HEK293 (cell line): ENCODE measurements at regions not wholly inside any gene's neighbourhood (a gene's known extent, or its start where the extent isn't known, plus 50 kb on each side); places are given as distances from the start of the nearest gene placed in this dataset.

ENCODE experiments used
- CTCF ChIA-PET: fragments of 350-600 bp; formaldehyde crosslinking; extraction: SDS; loops from one replicate; lab custom pipeline; 2021; ENCODE audit warnings: antibody characterized with exemption; lab: Yijun Ruan, JAX
- POLR2A ChIA-PET: fragments of 300-600 bp; formaldehyde crosslinking; extraction: SDS; loops from one replicate; lab custom pipeline; 2020; ENCODE audit warnings: antibody characterized with exemption, inconsistent platforms; lab: Yijun Ruan, JAX
- H3K27ac ChIP-seq: fragments of 200-500 bp; sonication (Bioruptor generic); 2 replicates; pipeline ENCODE4 v1.5.1; 2014; ENCODE audit warnings: low read depth, low read length, control low read depth, inconsistent platforms; ENCODE audit errors: extremely low read depth
- H3K36me3 ChIP-seq, 2 experiments: fragments of 200-500 bp in 1 of 2; sonication (Bioruptor generic) in 1 of 2; 1 replicate in 1 of 2; 2 replicates in 1 of 2; pipeline ENCODE4 v1.5.1; 2014 to 2017; ENCODE audit warnings: inconsistent platforms in 2 of 2, low read length in 2 of 2; ENCODE audit not compliant: control insufficient read depth in 2 of 2, insufficient read depth in 1 of 2
- H3K4me1 ChIP-seq: fragments of 200-500 bp; sonication (Bioruptor generic); 2 replicates; pipeline ENCODE4 v1.5.1; 2014; ENCODE audit warnings: mild to moderate bottlenecking, low read length, inconsistent platforms; ENCODE audit not compliant: control insufficient read depth, insufficient read depth
- H3K4me3 ChIP-seq: 2 replicates; pipeline ENCODE4 v1.5.1; 2011; ENCODE audit warnings: low read depth, mild to moderate bottlenecking, control low read depth, low read length, moderate library complexity
- H3K9me3 ChIP-seq: fragments of 200-500 bp; sonication (Bioruptor generic); 2 replicates; pipeline ENCODE4 v1.5.1; 2014; ENCODE audit warnings: low read depth, low read length, inconsistent platforms; ENCODE audit not compliant: control insufficient read depth, insufficient read depth
- BCL6B ChIP-seq: fragments of 450-650 bp; formaldehyde crosslinking; IDR thresholded peaks from 2 replicates; pipeline ENCODE4 v1.5.1; 2017; ENCODE audit warnings: missing biosample characterization, missing genetic modification characterization
- GLI2 ChIP-seq: fragments of 450-650 bp; formaldehyde crosslinking; IDR thresholded peaks from 2 replicates; pipeline ENCODE4; 2017; ENCODE audit warnings: missing biosample characterization, missing genetic modification characterization, low read depth, borderline replicate concordance
- GLI4 ChIP-seq: fragments of 450-650 bp; formaldehyde crosslinking; IDR thresholded peaks from 2 replicates; pipeline ENCODE4 v1.5.1; 2016; ENCODE audit warnings: missing biosample characterization, missing genetic modification characterization
- KLF1 ChIP-seq: fragments of 450-650 bp; formaldehyde crosslinking; IDR thresholded peaks from 2 replicates; pipeline ENCODE4 v1.5.1; 2016; ENCODE audit warnings: missing biosample characterization, missing genetic modification characterization
- OSR2 ChIP-seq: fragments of 450-650 bp; formaldehyde crosslinking; IDR thresholded peaks from 2 replicates; pipeline ENCODE4 v1.5.1; 2016; ENCODE audit warnings: missing biosample characterization, missing genetic modification characterization
- SALL2 ChIP-seq: fragments of 450-650 bp; formaldehyde crosslinking; IDR thresholded peaks from 2 replicates; pipeline ENCODE4 v1.5.0; 2017; ENCODE audit warnings: missing biosample characterization, mild to moderate bottlenecking, missing genetic modification characterization, borderline replicate concordance
- ZBTB20 ChIP-seq: fragments of 450-650 bp; formaldehyde crosslinking; IDR thresholded peaks from 2 replicates; pipeline ENCODE4 v1.5.1; 2016; ENCODE audit warnings: missing biosample characterization, missing genetic modification characterization
- ZFP37 ChIP-seq: fragments of 450-650 bp; formaldehyde crosslinking; IDR thresholded peaks from 2 replicates; pipeline ENCODE4 v1.5.1; 2016; ENCODE audit warnings: missing biosample characterization, missing genetic modification characterization
- ZFP69B ChIP-seq: fragments of 450-650 bp; formaldehyde crosslinking; IDR thresholded peaks from 2 replicates; pipeline ENCODE4 v1.5.1; 2016; ENCODE audit warnings: missing biosample characterization, missing genetic modification characterization
- ZNF175 ChIP-seq: fragments of 450-650 bp; formaldehyde crosslinking; IDR thresholded peaks from 2 replicates; pipeline ENCODE4 v1.5.1; 2016; ENCODE audit warnings: missing biosample characterization, missing genetic modification characterization
- ZNF184 ChIP-seq: fragments of 450-650 bp; IDR thresholded peaks from 2 replicates; pipeline ENCODE4 v1.5.1; 2018; ENCODE audit warnings: missing biosample characterization, mild to moderate bottlenecking, missing genetic modification characterization
- ZNF19 ChIP-seq: fragments of 450-650 bp; formaldehyde crosslinking; IDR thresholded peaks from 2 replicates; pipeline ENCODE4; 2016; ENCODE audit warnings: missing biosample characterization, missing genetic modification characterization, low read depth
- ZNF221 ChIP-seq: fragments of 450-650 bp; formaldehyde crosslinking; IDR thresholded peaks from 2 replicates; pipeline ENCODE4 v1.5.1; 2017; ENCODE audit warnings: missing biosample characterization, missing genetic modification characterization, borderline replicate concordance
- ZNF239 ChIP-seq: fragments of 450-650 bp; formaldehyde crosslinking; IDR thresholded peaks from 2 replicates; pipeline ENCODE4 v1.5.1; 2016; ENCODE audit warnings: missing biosample characterization, missing genetic modification characterization
- ZNF266 ChIP-seq: fragments of 450-650 bp; formaldehyde crosslinking; IDR thresholded peaks from 2 replicates; pipeline ENCODE4 v1.5.1; 2016; ENCODE audit warnings: missing biosample characterization, missing genetic modification characterization, low read depth
- ZNF335 ChIP-seq: fragments of 450-650 bp; formaldehyde crosslinking; conservative IDR thresholded peaks from 2 replicates; pipeline ENCODE4 v1.5.1; 2016; ENCODE audit warnings: missing biosample characterization, missing genetic modification characterization
- ZNF341 ChIP-seq: fragments of 450-650 bp; formaldehyde crosslinking; IDR thresholded peaks from 2 replicates; pipeline ENCODE4; 2016; ENCODE audit warnings: low read depth, missing biosample characterization, missing genetic modification characterization
- ZNF394 ChIP-seq: fragments of 450-650 bp; formaldehyde crosslinking; IDR thresholded peaks from 2 replicates; pipeline ENCODE4 v1.5.1; 2016; ENCODE audit warnings: missing biosample characterization, missing genetic modification characterization, mild to moderate bottlenecking, moderate library complexity, borderline replicate concordance
- ZNF426 ChIP-seq: fragments of 450-650 bp; formaldehyde crosslinking; IDR thresholded peaks from 2 replicates; pipeline ENCODE4 v1.5.1; 2017; ENCODE audit warnings: missing biosample characterization, missing genetic modification characterization, mild to moderate bottlenecking, inconsistent platforms, moderate library complexity
- ZNF433 ChIP-seq: fragments of 450-650 bp; formaldehyde crosslinking; IDR thresholded peaks from 2 replicates; pipeline ENCODE4 v1.5.1; 2016; ENCODE audit warnings: missing biosample characterization, missing genetic modification characterization, low read depth
- ZNF48 ChIP-seq: fragments of 450-650 bp; formaldehyde crosslinking; IDR thresholded peaks from 2 replicates; pipeline ENCODE4 v1.5.1; 2016; ENCODE audit warnings: missing biosample characterization, missing genetic modification characterization
- ZNF510 ChIP-seq: fragments of 450-650 bp; formaldehyde crosslinking; IDR thresholded peaks from 2 replicates; pipeline ENCODE4 v1.5.1; 2018; ENCODE audit warnings: mild to moderate bottlenecking, missing genetic modification characterization, missing biosample characterization; ENCODE audit not compliant: insufficient replicate concordance
- ZNF560 ChIP-seq: fragments of 450-650 bp; formaldehyde crosslinking; IDR thresholded peaks from 2 replicates; pipeline ENCODE4 v1.5.1; 2017; ENCODE audit warnings: missing biosample characterization, missing genetic modification characterization, borderline replicate concordance
- ZNF571 ChIP-seq: fragments of 450-650 bp; formaldehyde crosslinking; IDR thresholded peaks from 2 replicates; pipeline ENCODE4 v1.5.0; 2017; ENCODE audit warnings: missing biosample characterization, missing genetic modification characterization
- TF ChIP-seq, protein P1 (sequence below): fragments of 450-650 bp; formaldehyde crosslinking; IDR thresholded peaks from 2 replicates; pipeline ENCODE4 v1.5.1; 2016; ENCODE audit warnings: missing biosample characterization, missing genetic modification characterization
- TF ChIP-seq, protein P2 (sequence below): sonication (generic); formaldehyde crosslinking; IDR thresholded peaks from 2 replicates; pipeline ENCODE4 v1.8.1; 2022; ENCODE audit warnings: mild to moderate bottlenecking, moderate library complexity, missing genetic modification reagents
- TF ChIP-seq, protein P3 (sequence below): fragments of 450-650 bp; formaldehyde crosslinking; IDR thresholded peaks from 2 replicates; pipeline ENCODE4 v1.5.1; 2016; ENCODE audit warnings: missing biosample characterization, missing genetic modification characterization, low read depth

GRCh38 chr12:19960527-19960926 lies 407.8 kb upstream of the PDE3A start:
- H3K9me3 ChIP-seq = no peaks in the 10 kb centered on the region
- no peak overlapping the region for H3K27ac ChIP-seq
- TF ChIP-seq, protein P1, sequence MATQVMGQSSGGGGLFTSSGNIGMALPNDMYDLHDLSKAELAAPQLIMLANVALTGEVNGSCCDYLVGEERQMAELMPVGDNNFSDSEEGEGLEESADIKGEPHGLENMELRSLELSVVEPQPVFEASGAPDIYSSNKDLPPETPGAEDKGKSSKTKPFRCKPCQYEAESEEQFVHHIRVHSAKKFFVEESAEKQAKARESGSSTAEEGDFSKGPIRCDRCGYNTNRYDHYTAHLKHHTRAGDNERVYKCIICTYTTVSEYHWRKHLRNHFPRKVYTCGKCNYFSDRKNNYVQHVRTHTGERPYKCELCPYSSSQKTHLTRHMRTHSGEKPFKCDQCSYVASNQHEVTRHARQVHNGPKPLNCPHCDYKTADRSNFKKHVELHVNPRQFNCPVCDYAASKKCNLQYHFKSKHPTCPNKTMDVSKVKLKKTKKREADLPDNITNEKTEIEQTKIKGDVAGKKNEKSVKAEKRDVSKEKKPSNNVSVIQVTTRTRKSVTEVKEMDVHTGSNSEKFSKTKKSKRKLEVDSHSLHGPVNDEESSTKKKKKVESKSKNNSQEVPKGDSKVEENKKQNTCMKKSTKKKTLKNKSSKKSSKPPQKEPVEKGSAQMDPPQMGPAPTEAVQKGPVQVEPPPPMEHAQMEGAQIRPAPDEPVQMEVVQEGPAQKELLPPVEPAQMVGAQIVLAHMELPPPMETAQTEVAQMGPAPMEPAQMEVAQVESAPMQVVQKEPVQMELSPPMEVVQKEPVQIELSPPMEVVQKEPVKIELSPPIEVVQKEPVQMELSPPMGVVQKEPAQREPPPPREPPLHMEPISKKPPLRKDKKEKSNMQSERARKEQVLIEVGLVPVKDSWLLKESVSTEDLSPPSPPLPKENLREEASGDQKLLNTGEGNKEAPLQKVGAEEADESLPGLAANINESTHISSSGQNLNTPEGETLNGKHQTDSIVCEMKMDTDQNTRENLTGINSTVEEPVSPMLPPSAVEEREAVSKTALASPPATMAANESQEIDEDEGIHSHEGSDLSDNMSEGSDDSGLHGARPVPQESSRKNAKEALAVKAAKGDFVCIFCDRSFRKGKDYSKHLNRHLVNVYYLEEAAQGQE (tag by site-specific recombination) = no peak
- TF ChIP-seq ZNF426 (tag by site-specific recombination) (no peak), ZNF48 (tag by site-specific recombination) (no peak), ZNF19 (tag by site-specific recombination) (no peak), SALL2 (tag by site-specific recombination) (no peak), ZNF184 (tag by site-specific recombination) (no peak), ZNF266 (tag by site-specific recombination) (no peak), ZNF571 (tag by site-specific recombination) (no peak)
- TF ChIP-seq, protein P2, sequence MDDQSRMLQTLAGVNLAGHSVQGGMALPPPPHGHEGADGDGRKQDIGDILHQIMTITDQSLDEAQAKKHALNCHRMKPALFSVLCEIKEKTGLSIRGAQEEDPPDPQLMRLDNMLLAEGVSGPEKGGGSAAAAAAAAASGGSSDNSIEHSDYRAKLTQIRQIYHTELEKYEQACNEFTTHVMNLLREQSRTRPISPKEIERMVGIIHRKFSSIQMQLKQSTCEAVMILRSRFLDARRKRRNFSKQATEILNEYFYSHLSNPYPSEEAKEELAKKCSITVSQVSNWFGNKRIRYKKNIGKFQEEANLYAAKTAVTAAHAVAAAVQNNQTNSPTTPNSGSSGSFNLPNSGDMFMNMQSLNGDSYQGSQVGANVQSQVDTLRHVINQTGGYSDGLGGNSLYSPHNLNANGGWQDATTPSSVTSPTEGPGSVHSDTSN = no peak
- POLR2A ChIA-PET = no interaction called here
- H3K4me3 ChIP-seq = no peak overlapping the region
- CTCF ChIA-PET = no interaction called here
- no peaks in the 10 kb centered on the region for H3K36me3 ChIP-seq
- H3K4me1 ChIP-seq = no peaks in the 10 kb centered on the region

- TF ChIP-seq ZNF221 (tag by site-specific recombination) = no peak
- TF ChIP-seq ZBTB20 (tag by site-specific recombination) = no peak
- no peak for TF ChIP-seq ZNF335 (tag by site-specific recombination)
- TF ChIP-seq ZNF560 (tag by site-specific recombination) = no peak
- TF ChIP-seq BCL6B (tag by site-specific recombination) = no peak
- no peak for TF ChIP-seq KLF1
- ChIA-PET CTCF (no interaction called here), POLR2A (no interaction called here)
- Histone ChIP-seq H3K27ac (no peak overlapping the region), H3K4me1 (no peaks in the 10 kb centered on the region), H3K36me3 (no peaks in the 10 kb centered on the region), H3K4me3 (no peak overlapping the region), H3K9me3 (no peaks in the 10 kb centered on the region)
Observed at GRCh38 chr12:19962192-19962591, 406.1 kb upstream of the PDE3A start.

- POLR2A ChIA-PET = no interaction called here
- CTCF ChIA-PET = interaction anchor here (0.6 kb wide), 1 partner anchor 208 kb away, joined by 3 read pairs; no protein-coding TSS in a partner anchor
- H3K4me3 ChIP-seq = no peak overlapping the region
- no peaks in the 10 kb centered on the region for H3K9me3 ChIP-seq
- H3K36me3 ChIP-seq = no peaks in the 10 kb centered on the region
- no peak overlapping the region for H3K27ac ChIP-seq
- no peaks in the 10 kb centered on the region for H3K4me1 ChIP-seq
- no peak for TF ChIP-seq GLI2 (tag by site-specific recombination)
- TF ChIP-seq, protein P3, sequence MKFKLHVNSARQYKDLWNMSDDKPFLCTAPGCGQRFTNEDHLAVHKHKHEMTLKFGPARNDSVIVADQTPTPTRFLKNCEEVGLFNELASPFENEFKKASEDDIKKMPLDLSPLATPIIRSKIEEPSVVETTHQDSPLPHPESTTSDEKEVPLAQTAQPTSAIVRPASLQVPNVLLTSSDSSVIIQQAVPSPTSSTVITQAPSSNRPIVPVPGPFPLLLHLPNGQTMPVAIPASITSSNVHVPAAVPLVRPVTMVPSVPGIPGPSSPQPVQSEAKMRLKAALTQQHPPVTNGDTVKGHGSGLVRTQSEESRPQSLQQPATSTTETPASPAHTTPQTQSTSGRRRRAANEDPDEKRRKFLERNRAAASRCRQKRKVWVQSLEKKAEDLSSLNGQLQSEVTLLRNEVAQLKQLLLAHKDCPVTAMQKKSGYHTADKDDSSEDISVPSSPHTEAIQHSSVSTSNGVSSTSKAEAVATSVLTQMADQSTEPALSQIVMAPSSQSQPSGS (tag by site-specific recombination) = no peak
- no peak for TF ChIP-seq ZFP37 (tag by site-specific recombination)
- TF ChIP-seq ZNF510 (tag by site-specific recombination) = no peak
- no peak for TF ChIP-seq SALL2 (tag by site-specific recombination)
- TF ChIP-seq GLI4 (tag by site-specific recombination) = no peak
- TF ChIP-seq ZNF394 = no peak
- TF ChIP-seq ZNF239 = no peak
- TF ChIP-seq ZNF175 (tag by site-specific recombination) = no peak
- TF ChIP-seq ZNF341 (tag by site-specific recombination) = no peak
- no peak for TF ChIP-seq ZFP69B (tag by site-specific recombination)
- TF ChIP-seq OSR2 (tag by site-specific recombination) = no peak
- TF ChIP-seq ZNF433 (tag by site-specific recombination) = no peak
Observed at GRCh38 chr12:19963972-19964371, 404.4 kb upstream of the PDE3A start.
